NCI-H2171 (cell line): ENCODE measurements at regions not wholly inside any gene's neighbourhood (a gene's known extent, or its start where the extent isn't known, plus 50 kb on each side); places are given as distances from the start of the nearest gene placed in this dataset.
"Not testable (repeated sequence)": the region's sequence is repeated elsewhere in the genome, so short reads cannot be mapped to it uniquely, and the experiment has no call there.

Experiments
- DNase-seq: peaks from one replicate; lab custom pipeline; 2025; lab: John Stamatoyannopoulos, UW

DNA sequence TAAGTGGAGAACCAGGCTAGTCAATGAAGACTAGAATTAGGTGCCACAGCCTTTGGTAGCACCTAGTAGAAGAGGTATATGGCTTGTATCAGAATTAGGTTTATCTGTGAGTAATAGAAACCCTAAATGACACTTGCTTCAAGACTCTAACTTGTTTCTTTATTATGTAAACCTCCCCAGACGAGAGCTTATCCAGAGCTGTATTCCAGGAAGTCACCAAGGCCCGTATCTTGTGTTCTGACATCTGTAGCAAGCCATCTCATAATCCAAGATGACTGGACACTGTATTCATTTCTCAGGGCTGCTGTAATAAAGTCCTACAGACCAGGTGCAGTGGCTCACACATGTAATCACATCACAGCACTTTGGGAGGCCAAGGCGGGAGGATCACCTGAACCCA is 56.7 kb upstream of the PPP1R12A start:
- DNase-seq, result no peak

- not testable (repeated sequence) for DNase-seq
Observed at GRCh38 chr12:79990509-79991338, 55.8 kb upstream of the PPP1R12A start.

- no peak for DNase-seq
Observed at GRCh38 chr12:79988368-79988767, 53.5 kb upstream of the PPP1R12A start.

GRCh38 chr12:79987731-79988130 is 52.8 kb upstream of the PPP1R12A start:
- no peak for DNase-seq
